ENCODE measurements at regions not wholly inside any gene's neighbourhood (a gene's known extent, or its start where the extent isn't known, plus 50 kb on each side); places are given as distances from the start of the nearest gene placed in this dataset.
"Not testable (repeated sequence)": the region's sequence is repeated elsewhere in the genome, so short reads cannot be mapped to it uniquely, and the experiment has no call there.

DNA sequence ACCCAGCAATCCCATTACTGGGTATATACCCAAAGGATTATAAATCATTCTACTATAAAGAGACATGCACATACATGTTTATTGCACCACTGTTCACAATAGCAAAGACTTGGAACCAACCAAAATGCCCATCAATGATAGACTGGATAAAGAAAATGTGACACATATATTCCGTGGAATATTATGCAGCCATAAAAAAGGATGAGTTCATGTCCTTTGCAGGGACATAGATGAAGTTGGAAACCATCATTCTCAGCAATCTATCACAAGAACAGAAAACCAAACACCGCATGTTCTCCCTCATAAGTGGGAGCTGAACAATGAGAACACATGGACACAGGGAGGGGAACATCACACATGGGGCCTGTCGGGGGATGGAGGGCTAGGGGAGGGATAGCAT lies 113.2 kb upstream of the PRSS1 start:
- not testable (repeated sequence) for DNase-seq

- peak; percentile 48 to 56 for DNase-seq
Observed at GRCh38 chr7:142632271-142633134, 116.8 kb upstream of the PRSS1 start.

GRCh38 chr7:142629588-142630260 lies 119.5 kb upstream of the PRSS1 start:
- DNase-seq, result no peak

GRCh38 chr7:142628945-142629344 lies 120.3 kb upstream of the PRSS1 start:
- no peak for DNase-seq

DNA sequence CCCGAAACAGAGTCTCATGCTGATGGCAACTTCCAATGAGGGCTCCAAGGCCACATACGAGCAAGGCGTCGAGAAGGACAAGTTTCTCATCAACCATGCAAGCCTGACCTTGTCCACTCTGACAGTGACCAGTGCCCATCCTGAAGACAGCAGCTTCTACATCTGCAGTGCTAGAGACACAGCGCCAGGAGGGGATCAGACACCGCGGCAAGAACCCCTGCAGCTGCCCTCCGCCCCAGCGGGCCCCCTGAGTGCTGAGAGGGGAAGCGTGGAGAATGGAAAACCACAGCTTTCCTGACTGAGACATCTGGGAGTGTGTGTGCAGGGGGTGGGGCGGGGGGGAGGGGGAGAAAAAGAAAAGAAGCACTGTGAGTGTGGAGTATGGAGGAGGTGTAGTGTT lies 122.0 kb upstream of the PRSS1 start:
- DNase-seq, result not testable (repeated sequence)

DNA sequence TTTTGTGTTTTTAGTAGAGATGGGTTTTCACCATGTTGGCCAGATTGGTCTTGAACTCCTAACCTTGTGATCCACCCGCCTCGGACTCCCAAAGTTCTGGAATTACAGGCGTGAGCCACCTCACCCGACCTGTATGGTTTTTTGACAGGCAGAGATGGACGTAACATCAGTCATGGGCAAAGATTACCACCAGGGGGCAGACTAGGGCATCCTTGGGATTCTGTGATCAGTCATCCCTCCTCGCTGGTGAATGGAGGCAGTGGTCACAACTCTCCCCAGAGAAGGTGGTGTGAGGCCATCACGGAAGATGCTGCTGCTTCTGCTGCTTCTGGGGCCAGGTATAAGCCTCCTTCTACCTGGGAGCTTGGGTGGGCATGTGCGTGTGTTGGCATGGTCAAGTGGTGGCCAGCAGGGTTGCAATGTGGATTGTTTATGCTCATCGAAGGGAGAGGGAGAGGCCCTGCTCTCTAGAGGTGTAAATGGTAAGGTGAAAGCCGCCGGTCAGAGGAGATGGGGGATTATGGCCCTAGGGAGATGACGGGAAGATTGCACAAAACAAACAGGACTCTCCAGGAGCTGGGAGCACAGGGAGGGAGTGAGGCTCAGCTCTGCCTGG lies 122.7 kb upstream of the PRSS1 start:
- DNase-seq, result peak; percentile 59 to 77

DNA sequence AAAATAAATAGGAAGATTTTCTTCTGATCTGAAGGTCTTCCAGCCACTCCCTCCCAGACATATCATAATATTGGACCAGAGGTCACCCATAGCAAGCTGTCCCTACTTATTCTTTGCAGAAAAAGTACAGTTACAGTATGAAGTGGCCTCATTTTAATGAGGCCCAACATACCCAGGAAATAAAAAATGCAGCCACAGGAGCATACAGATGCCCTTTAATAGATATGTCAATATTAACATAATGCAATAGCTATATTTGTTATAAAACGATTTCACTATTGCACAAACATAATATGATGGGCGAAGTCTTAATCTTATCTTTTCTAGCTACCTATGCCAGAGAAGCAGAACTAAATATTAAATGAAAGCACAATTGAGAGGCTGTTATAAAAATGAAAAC lies 124.1 kb upstream of the PRSS1 start:
- DNase-seq, result not testable (repeated sequence)

- DNase-seq, result no peak
Observed at GRCh38 chr7:142620402-142620801, 128.9 kb upstream of the PRSS1 start.

- DNase-seq, result no peak
Observed at GRCh38 chr7:142618655-142619351, 130.5 kb upstream of the PRSS1 start.

- no peak for DNase-seq
Observed at GRCh38 chr7:142616842-142617241, 132.4 kb upstream of the PRSS1 start.

GRCh38 chr7:142616121-142616643 lies 133.1 kb upstream of the PRSS1 start:
- no peak for DNase-seq

DNA sequence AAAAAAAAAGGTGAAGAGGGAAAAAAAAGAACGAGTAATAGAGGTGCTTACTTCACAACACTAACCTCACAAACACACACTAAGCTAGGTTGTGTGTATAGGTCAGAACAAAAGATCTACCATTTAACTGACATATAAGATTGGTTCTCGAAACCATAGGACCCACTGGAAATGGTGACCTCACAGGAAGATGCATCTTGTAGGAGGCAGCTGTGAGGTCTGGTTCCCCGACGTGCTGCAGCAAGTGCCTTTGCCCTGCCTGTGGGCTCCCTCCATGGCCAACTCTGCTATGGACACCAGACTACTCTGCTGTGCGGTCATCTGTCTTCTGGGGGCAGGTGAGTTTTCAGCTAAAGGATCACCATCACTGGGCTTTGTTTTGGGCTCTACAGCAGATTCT lies 133.8 kb upstream of the PRSS1 start:
- DNase-seq, result no peak

GRCh38 chr7:142614116-142614515 lies 135.2 kb upstream of the PRSS1 start:
- no peak for DNase-seq

DNA sequence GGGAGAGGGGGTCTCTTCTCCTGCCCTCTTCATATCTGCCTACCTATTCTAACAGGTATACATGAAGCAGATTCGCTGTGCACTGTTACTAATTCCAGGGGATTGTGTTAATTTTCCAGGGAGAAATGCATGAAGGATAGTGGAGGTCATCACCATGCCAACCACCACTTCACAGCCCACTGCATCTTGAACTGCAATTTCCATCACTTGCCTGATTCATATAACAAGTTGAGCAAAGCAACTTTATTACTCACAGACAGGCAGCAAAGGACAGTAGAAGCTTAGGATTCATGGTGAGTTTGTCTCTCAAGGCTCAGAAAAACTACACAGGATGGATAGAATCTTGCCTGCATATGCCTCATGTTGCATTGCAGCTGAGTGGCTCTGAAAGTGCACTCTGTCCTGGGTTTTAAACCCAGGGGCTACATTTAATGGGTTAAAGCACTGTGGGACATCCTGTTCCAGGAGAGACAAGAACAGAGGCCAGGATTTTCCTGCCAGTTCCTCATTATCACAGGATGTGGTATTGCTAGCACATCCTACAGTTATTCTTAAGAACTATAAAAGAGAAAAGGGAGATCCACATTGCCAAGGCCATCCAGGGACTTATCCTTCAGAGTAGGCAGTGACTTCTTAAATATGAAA lies 136.9 kb upstream of the PRSS1 start:
- DNase-seq, result no peak

DNA sequence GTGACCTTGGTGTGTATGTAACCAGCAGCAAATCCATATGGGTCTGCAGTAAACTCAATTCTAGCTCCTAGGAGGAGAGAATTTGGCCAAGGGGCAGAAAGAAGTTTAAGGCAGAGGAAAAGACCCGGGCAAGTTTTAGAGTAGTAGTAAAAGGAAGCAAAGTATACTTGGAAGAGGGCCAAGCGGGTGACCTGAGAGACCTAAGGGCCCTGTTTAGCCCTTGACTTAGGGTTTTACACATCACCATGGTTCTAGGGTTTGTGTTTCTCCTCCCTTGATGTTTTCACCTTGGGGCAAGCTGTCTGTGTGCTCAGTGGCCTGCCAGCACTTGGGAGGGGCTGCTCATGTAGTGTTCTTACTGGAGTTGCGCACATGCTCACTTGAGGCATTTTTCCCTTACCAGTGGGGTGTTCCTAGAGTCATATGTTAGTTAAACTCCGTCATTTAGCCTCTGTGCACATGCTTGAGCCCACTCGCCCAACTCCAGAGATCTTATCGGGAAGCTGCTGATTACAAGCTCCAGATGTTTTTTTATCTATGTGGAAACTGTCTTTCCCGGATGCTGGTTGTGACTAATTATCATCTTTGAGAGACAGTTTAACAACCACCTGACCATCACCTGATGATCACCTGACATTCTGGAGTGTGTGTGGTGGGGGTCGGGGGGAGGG lies 137.6 kb upstream of the PRSS1 start:
- no peak for DNase-seq

DNA sequence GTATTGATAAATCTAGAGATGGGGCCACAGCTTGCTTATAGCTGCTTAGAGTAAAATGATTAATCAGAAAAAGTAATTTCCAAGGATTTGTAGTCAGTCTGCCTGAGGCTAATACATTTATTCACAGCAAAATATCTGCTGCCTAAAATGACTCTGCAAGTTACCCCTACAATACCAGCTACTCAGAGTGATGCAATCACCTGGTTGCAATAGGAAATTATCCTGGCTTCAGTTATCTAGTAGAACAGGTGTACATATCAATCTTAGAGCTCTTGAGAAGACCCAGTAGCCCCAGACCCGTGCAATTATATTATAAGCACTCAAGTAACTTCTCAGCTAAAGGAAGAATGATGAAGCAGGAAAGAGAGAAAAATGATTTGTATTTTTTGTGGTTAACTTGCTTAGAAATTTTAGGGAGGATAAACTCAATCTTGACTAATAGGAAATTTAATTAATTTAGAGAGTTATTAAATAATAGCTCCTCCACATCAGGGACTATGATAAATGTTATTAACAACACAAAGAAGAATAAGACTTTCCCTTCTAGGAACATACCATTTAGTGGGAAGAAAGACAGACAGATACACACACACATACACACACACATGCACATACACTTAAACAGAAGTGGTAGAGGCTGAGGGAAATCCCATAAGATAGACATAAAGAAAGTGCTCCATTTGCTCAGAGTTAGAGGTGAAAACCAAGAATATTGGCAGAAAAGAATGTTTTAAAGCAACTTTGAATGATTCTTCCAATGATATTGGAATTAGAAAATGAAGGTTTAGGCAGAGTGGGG lies 140.4 kb upstream of the PRSS1 start:
- no peak for DNase-seq

- no peak for DNase-seq
Observed at GRCh38 chr7:142607351-142607750, 141.9 kb upstream of the PRSS1 start.

- DNase-seq, result no peak
Observed at GRCh38 chr7:142606081-142606480, 143.2 kb upstream of the PRSS1 start.

DNA sequence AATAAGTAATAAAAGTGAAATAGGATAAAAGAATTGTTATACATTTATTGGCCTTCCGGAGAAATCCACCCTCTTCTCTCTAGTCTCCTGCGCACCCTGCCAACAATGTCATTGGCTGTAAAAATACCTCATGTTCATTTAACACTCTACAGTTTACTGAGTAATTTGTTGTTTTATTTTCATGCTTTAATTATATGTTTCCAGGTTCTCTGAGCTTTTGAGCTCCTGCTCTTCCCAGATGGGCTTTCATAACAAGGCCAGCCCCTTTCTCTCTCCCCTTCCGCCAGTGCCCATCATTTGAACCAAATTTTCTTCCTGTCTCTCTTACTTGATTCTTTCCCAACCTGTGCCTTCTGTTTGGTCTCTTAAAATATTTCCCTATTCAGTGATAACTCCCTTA lies 144.6 kb upstream of the PRSS1 start:
- DNase-seq, result no peak

GRCh38 chr7:142603870-142604448 lies 145.3 kb upstream of the PRSS1 start:
- peak; percentile 29 to 59 for DNase-seq

GRCh38 chr7:142602756-142603155 lies 146.5 kb upstream of the PRSS1 start:
- no peak for DNase-seq
